HG03469 (cell line): ENCODE measurements at regions not wholly inside any gene's neighbourhood (a gene's known extent, or its start where the extent isn't known, plus 50 kb on each side); places are given as distances from the start of the nearest gene placed in this dataset.
"Not testable (repeated sequence)": the region's sequence is repeated elsewhere in the genome, so short reads cannot be mapped to it uniquely, and the experiment has no call there.

Experiments used
- ATAC-seq: cut with Tn5 transposase; IDR thresholded peaks from one replicate; pipeline ENCODE4 v1.9.1; 2021; ENCODE audit warnings: mild to moderate bottlenecking, moderate library complexity, moderate number of reproducible peaks; ENCODE audit not compliant: unreplicated experiment

DNA sequence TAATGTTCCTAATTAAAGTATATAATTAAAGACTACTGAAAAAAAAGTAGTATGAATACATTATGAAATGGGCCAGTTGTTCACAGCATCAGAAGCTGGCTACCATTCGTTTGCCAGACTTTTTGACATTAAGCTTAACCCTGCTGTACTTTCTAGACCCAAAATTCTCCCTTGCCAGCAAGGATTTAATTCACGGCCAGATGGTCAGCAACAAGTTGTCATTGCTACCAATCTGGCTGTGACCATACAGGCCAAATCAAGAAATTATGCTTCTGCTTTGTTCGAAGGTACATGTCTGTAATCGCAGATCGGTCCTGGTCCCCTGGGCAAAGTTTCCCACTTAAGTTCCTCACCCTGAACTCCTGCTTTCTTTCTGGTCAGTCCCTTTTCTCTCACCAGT lies 217.7 kb upstream of the ATXN7L3B start:
- ATAC-seq = no peak

GRCh38 chr12:74321381-74321780 lies 216.3 kb upstream of the ATXN7L3B start:
- no peak for ATAC-seq

DNA sequence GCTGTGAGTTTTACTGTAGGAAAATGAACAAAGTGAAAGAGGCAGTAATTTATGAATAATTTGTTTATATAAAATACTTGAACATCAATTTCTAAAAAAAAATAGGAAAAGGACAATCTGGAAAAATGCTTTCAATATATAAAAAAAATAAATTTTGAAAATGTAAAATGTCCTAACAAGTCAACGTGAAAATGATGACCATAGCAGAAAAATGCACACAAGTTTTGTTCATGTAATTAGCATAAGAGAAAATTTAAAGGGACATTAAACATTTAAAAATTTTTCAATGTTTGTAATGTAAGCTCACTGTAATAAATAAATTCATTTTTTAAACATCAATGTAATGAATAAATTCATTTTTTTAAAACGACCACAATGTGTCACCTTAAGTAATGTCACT lies 214.8 kb upstream of the ATXN7L3B start:
- ATAC-seq = no peak

GRCh38 chr12:74328623-74329022 lies 209.0 kb upstream of the ATXN7L3B start:
- no peak for ATAC-seq

DNA sequence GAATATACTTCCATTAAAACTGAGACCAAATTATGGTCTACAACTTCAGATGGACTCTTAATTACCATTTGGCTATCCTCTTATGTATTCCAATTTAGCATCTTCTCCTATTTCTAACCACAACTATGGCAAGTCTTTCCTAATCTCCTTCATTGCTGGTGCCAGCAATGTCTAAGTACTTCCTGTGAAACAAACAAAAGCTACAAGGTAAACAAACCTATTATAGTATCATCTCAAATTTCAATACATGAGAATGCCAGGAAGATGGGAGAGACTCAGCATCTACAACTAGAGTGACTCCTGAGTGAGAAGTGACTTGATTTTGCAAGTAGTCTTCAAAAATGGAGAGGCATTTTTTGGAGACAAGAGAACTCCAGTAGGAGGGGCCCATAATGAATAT lies 202.9 kb upstream of the ATXN7L3B start:
- no peak for ATAC-seq

DNA sequence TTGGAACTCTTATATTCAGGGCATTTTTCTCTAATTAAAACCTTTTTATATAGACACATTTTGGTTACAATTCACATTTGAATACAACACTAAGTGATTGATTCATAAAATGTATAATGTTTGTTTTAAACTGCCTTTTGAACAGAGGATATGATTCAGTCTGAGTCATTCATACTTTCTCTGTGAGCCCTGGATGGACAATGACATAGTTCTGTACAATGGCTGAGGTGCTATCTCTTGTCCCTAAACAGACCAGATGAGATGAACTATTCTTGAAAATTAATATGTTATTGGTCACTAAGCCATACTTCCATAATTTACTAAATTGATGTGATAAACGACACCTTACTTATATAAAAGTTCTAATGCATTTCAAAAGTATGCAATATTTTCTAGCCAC lies 199.7 kb upstream of the ATXN7L3B start:
- no peak for ATAC-seq

DNA sequence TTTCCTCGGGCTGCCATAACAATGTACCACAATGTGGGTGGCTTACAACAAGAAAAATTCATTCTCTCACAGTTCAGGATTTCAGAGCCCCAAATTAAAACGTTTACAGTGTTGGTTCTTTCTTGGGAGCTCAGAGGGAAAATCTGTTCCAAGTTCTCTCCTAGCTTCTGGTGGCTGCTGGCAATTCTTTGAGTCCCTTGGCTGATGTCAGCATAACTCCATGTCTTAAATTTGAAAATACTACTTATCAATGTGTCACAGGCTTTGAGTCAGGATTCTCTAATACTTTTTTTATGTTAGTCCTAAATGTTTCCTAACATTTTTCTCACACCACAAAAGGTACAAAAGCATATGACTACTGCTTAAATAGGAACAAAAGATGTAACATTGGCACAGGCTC lies 198.4 kb upstream of the ATXN7L3B start:
- ATAC-seq = no peak

- ATAC-seq = no peak
Observed at GRCh38 chr12:74349925-74350324, 187.7 kb upstream of the ATXN7L3B start.

GRCh38 chr12:74365178-74365964 lies 172.3 kb upstream of the ATXN7L3B start:
- ATAC-seq = peak; percentile 60

- no peak for ATAC-seq
Observed at GRCh38 chr12:74370608-74371216, 166.9 kb upstream of the ATXN7L3B start.

- ATAC-seq = no peak
Observed at GRCh38 chr12:74379114-74379513, 158.5 kb upstream of the ATXN7L3B start.

GRCh38 chr12:74381958-74382357 lies 155.7 kb upstream of the ATXN7L3B start:
- ATAC-seq = no peak

- ATAC-seq = no peak
Observed at GRCh38 chr12:74382983-74383382, 154.7 kb upstream of the ATXN7L3B start.

DNA sequence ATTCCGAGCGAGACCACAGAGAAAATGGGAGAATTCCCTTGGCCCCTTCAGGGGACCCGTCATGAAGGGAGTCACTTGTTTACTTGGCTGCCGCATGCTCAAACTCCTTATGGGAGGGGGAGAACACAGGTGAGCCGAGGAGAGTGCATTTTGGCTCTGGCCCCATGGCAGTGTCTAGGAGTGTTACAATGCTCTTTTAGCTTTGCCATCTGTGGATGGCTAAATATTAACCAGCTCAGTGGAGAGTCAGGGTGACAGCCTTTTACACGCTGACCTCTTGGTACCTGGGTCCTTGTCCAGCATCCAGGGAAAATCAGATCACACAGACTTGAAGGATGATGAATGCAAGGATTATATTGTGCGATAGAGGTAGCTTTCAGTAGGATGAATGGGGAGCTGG lies 146.4 kb upstream of the ATXN7L3B start:
- ATAC-seq = no peak

- no peak for ATAC-seq
Observed at GRCh38 chr12:74393272-74393671, 144.4 kb upstream of the ATXN7L3B start.

- ATAC-seq = no peak
Observed at GRCh38 chr12:74394647-74395046, 143.0 kb upstream of the ATXN7L3B start.

GRCh38 chr12:74401035-74401434 lies 136.6 kb upstream of the ATXN7L3B start:
- no peak for ATAC-seq

GRCh38 chr12:74401966-74402365 lies 135.7 kb upstream of the ATXN7L3B start:
- no peak for ATAC-seq

DNA sequence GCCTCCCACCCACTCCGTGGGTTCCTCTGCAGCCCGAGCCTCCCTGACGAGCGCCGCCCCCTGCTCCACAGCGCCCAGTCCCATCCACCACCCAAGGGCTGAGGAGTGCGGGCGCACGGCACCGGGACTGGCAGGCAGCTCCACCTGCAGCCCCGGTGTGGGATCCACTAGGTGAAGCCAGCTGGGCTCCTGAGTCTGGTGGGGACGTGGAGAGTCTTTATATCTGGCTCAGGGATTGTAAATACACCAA lies 134.5 kb upstream of the ATXN7L3B start:
- ATAC-seq = not testable (repeated sequence)

GRCh38 chr12:74408601-74409166 lies 129.0 kb upstream of the ATXN7L3B start:
- no peak for ATAC-seq

GRCh38 chr12:74412606-74413230 lies 124.9 kb upstream of the ATXN7L3B start:
- no peak for ATAC-seq

- peak; percentile 73 for ATAC-seq
Observed at GRCh38 chr12:74415633-74416032, 122.0 kb upstream of the ATXN7L3B start.
